Ovary (tissue), 3 donors: ENCODE measurements at regions not wholly inside any gene's neighbourhood (a gene's known extent, or its start where the extent isn't known, plus 50 kb on each side); places are given as distances from the start of the nearest gene placed in this dataset.

ENCODE experiments used
- POLR2A ChIP-seq: fragments of 450-650 bp; IDR thresholded peaks from one replicate; pipeline ENCODE4 v1.6.1; 2017; ENCODE audit warnings: antibody characterized with exemption, mild to moderate bottlenecking, moderate library complexity
- TF ChIP-seq, protein P1 (sequence below), 3 donors: fragments of 450-650 bp in 2 of 3; fragments of 200-600 bp in 1 of 3; IDR thresholded peaks; one replicate each; pipeline versions ENCODE4 v1.5.1 to v1.8.0; 2016 to 2022; ENCODE audit warnings: antibody characterized with exemption in 3 of 3, mild to moderate bottlenecking in 1 of 3
- donor health status: DM: no; HTN: no; CAD: no.

DNA sequence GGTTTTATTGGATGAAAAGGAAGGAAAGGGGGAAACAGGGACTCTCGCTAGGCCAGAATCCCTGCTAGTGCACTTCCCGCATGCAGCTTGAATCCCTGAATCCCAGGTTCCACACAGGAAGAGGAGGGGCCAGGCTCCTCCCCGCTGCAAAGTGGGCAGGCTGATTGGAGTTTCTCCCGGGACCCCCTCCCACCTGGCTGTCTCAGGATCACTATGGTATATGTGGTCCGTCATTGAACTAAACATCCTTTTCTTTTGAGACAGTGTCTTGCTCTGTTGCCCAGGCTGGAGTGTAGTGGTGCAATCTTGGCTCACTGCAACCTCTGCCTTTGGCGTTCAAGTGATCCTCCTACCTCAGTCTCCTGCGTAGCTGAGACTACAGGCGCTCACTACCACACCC is 70.7 kb downstream of the FAM50B start:
- no peak for TF ChIP-seq POLR2A
- TF ChIP-seq, protein P1, sequence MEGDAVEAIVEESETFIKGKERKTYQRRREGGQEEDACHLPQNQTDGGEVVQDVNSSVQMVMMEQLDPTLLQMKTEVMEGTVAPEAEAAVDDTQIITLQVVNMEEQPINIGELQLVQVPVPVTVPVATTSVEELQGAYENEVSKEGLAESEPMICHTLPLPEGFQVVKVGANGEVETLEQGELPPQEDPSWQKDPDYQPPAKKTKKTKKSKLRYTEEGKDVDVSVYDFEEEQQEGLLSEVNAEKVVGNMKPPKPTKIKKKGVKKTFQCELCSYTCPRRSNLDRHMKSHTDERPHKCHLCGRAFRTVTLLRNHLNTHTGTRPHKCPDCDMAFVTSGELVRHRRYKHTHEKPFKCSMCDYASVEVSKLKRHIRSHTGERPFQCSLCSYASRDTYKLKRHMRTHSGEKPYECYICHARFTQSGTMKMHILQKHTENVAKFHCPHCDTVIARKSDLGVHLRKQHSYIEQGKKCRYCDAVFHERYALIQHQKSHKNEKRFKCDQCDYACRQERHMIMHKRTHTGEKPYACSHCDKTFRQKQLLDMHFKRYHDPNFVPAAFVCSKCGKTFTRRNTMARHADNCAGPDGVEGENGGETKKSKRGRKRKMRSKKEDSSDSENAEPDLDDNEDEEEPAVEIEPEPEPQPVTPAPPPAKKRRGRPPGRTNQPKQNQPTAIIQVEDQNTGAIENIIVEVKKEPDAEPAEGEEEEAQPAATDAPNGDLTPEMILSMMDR (IDR thresholded peaks at IDR 0.05) = no peak
